Sigmoid colon (tissue), 4 donors: ENCODE measurements at regions not wholly inside any gene's neighbourhood (a gene's known extent, or its start where the extent isn't known, plus 50 kb on each side); places are given as distances from the start of the nearest gene placed in this dataset.

ENCODE experiments used
- CTCF ChIP-seq, 4 experiments: fragments of 450-650 bp in 3 of 4; fragments of 200-600 bp in 1 of 4; IDR thresholded peaks; one replicate each; pipeline ENCODE4 v1.5.1; 2016 to 2019; ENCODE audit warnings: antibody characterized with exemption in 4 of 4, mild to moderate bottlenecking in 3 of 4, moderate library complexity in 2 of 4
- POLR2A ChIP-seq, 2 donors: fragments of 450-650 bp; IDR thresholded peaks; one replicate each; pipeline ENCODE4 v1.6.1; 2016; ENCODE audit warnings: antibody characterized with exemption in 2 of 2, mild to moderate bottlenecking in 2 of 2, moderate library complexity in 2 of 2
- POLR2AphosphoS5 ChIP-seq, 4 donors: sonication (generic); formaldehyde crosslinking; IDR thresholded peaks; one replicate each; pipeline ENCODE4 v1.6.1; 2017; ENCODE audit warnings: antibody characterized with exemption in 4 of 4

GRCh38 chr5:81904166-81904565, 67.7 kb upstream of the ATG10 start:
- TF ChIP-seq CTCF (IDR thresholded peaks at IDR 0.05) (no peak), POLR2A (IDR thresholded peaks at IDR 0.05) (no peak), POLR2AphosphoS5 (IDR thresholded peaks at IDR 0.05) (no peak)
